Large intestine (tissue), 3 donors: ENCODE measurements at regions not wholly inside any gene's neighbourhood (a gene's known extent, or its start where the extent isn't known, plus 50 kb on each side); places are given as distances from the start of the nearest gene placed in this dataset.
"Not testable (repeated sequence)": the region's sequence is repeated elsewhere in the genome, so short reads cannot be mapped to it uniquely, and the experiment has no call there.

Experiments used
- DNase-seq, 2 donors: peaks; one replicate each; pipeline versions ENCODE4 v3.0.0 to v3.0.0-alpha.2; 2013
- H3K27ac ChIP-seq: one replicate; pipeline ENCODE4 v1.5.1; 2013; ENCODE audit warnings: low read length
- H3K27me3 ChIP-seq: 2 replicates; pipeline ENCODE4 v1.6.1; 2013; ENCODE audit warnings: low read length; ENCODE audit not compliant: control insufficient read depth, insufficient read depth
- H3K36me3 ChIP-seq: 2 replicates; pipeline ENCODE4 v1.6.1; 2013; ENCODE audit warnings: low read length; ENCODE audit not compliant: control insufficient read depth, insufficient read depth
- H3K4me1 ChIP-seq: one replicate; pipeline ENCODE4 v1.6.1; 2013; ENCODE audit warnings: low read length; ENCODE audit not compliant: control insufficient read depth, insufficient read depth
- H3K4me3 ChIP-seq: one replicate; pipeline ENCODE4 v1.5.1; 2013; ENCODE audit warnings: low read length
- H3K9me3 ChIP-seq: one replicate; pipeline ENCODE4 v1.6.1; 2013; ENCODE audit warnings: mild to moderate bottlenecking, low read depth, low read length, moderate library complexity; ENCODE audit not compliant: control insufficient read depth
- WGBS: methylation state at CpG from one replicate; pipeline ENCODE4 v1.1.5; 2013; ENCODE audit warnings: low lambda C conversion rate; ENCODE audit not compliant: insufficient coverage; 5-methylcytosine and 5-hydroxymethylcytosine counted together

- Histone ChIP-seq H3K27me3 (no peaks in the 10 kb centered on the region), H3K27ac (no peak overlapping the region), H3K36me3 (no peaks in the 10 kb centered on the region), H3K4me3 (no peak overlapping the region), H3K9me3 (no peaks in the 10 kb centered on the region), H3K4me1 (no peaks in the 10 kb centered on the region)
- 91% methylated on average over 1 of the region's 1 CpG for WGBS
- no peak for DNase-seq
Measured at GRCh38 chr13:55038230-55038629, 2009.6 kb downstream of the OLFM4 start.

GRCh38 chr13:55053891-55054550, 2025.4 kb downstream of the OLFM4 start:
- not testable (repeated sequence) for H3K36me3 ChIP-seq, H3K27me3 ChIP-seq, H3K4me1 ChIP-seq, DNase-seq, H3K4me3 ChIP-seq, H3K27ac ChIP-seq, H3K9me3 ChIP-seq
- WGBS = no CpG with 5 or more reads among the region's 24 CpGs

DNA sequence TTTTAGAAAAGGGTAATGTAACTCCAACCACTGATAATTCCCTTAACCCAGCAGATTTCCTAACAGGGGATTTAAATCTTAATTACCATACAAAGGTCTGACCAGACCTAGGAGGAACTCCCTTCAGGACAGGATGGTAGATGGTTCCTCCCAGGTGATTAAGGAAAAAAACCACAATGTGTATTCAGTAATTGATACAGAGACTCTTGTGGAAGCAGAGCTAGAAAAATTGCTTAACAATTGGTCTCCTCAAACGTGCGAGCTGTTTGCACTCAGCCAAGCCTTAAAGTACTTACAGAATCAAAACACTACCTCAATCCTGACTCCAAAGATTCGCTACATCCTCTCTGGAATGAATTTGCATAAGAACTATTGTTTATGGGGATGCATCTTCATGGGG, 2027.1 kb downstream of the OLFM4 start:
- no CpG with 5 or more reads among the region's 3 CpGs for WGBS
- not testable (repeated sequence) for H3K9me3 ChIP-seq, H3K4me3 ChIP-seq

GRCh38 chr13:55062662-55063061, 2034.0 kb downstream of the OLFM4 start:
- Histone ChIP-seq H3K27ac (no peak overlapping the region), H3K9me3 (no peaks in the 10 kb centered on the region), H3K4me3 (no peak overlapping the region), H3K27me3 (no peaks in the 10 kb centered on the region), H3K4me1 (no peaks in the 10 kb centered on the region), H3K36me3 (no peaks in the 10 kb centered on the region)
- WGBS = no CpG with 5 or more reads among the region's 7 CpGs
- DNase-seq = no peak

More for the DNA sequence above, 2027.1 kb downstream of the OLFM4 start:
- H3K27ac ChIP-seq, H3K4me1 ChIP-seq, H3K27me3 ChIP-seq, H3K36me3 ChIP-seq, DNase-seq: not testable (repeated sequence)

GRCh38 chr13:55067946-55068345, 2039.3 kb downstream of the OLFM4 start:
- 83% methylated on average over 1 of the region's 1 CpG for WGBS
- no peak overlapping the region for H3K4me3 ChIP-seq
- no peaks in the 10 kb centered on the region for H3K36me3 ChIP-seq
- H3K27ac ChIP-seq = no peak overlapping the region
- no peaks in the 10 kb centered on the region for H3K9me3 ChIP-seq
- no peaks in the 10 kb centered on the region for H3K4me1 ChIP-seq
- no peaks in the 10 kb centered on the region for H3K27me3 ChIP-seq
- no peak for DNase-seq

DNA sequence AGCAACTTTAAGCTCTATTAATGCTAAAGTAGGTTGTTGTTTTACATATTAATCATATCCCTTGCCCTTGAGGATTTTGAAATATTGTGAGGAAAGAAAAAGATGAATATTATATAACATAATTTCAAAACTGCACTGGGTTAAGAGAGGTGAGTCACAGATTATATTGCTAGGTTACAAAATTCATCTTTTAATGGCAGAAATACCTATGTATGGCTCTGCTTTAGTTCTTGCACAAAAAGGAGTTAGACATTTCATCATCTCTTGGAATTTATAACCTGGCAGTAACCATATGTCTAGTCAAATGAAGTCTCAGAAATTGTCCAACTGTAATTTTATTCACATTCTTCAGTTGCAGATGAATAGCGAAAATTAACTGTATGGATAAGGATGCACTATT, 2041.1 kb downstream of the OLFM4 start:
- H3K36me3 ChIP-seq = no peaks in the 10 kb centered on the region
- H3K9me3 ChIP-seq = no peaks in the 10 kb centered on the region
- no peaks in the 10 kb centered on the region for H3K4me1 ChIP-seq
- no peaks in the 10 kb centered on the region for H3K27me3 ChIP-seq
- DNase-seq = no peak
- H3K4me3 ChIP-seq = no peak overlapping the region
- H3K27ac ChIP-seq = no peak overlapping the region
- WGBS = 100% methylated on average over 1 of the region's 1 CpG

DNA sequence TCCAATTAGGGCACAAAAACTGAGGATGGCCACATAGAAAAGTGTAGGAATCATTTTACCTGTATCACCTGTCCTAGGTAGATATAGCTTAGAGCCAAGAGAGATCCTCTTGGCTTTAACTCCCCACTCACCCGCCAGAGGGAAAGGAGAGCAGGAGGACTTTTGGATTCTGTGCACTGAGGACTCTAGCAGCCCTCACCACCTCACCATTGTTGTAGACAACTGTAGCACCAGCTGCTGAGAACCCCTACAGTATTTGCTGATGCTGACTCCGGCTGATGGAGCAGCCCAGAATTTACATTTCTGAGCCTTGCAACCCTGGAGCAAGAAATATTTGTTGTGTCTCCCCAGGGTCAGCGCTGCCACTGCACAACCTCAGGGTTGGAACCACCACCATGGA, 2044.4 kb downstream of the OLFM4 start:
- Histone ChIP-seq H3K9me3 (no peaks in the 10 kb centered on the region), H3K27me3 (no peaks in the 10 kb centered on the region), H3K4me1 (no peaks in the 10 kb centered on the region), H3K36me3 (no peaks in the 10 kb centered on the region), H3K27ac (no peak overlapping the region), H3K4me3 (no peak overlapping the region)
- DNase-seq = no peak
- WGBS = no CpG with 5 or more reads among the region's 3 CpGs

DNA sequence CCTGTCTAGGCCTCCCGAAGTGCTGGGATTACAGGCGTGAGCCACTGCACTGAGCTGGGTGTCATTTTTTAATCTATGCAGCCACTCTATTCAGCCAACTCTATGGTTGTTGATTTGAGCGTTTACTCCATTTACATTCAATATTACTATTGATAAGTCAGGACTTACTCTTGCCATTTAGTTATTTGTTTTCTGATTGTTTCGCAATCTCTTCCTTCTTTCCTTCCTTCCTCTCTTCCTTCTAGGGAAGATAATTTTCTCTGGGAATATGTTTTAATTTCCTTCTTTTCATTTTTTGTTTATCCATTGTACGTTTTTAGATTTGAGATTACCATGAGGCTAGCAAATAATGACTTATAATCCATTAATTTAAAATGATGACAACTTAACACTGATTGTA, 2056.0 kb downstream of the OLFM4 start:
- WGBS = 100% methylated on average over 3 of the region's 5 CpGs

DNA sequence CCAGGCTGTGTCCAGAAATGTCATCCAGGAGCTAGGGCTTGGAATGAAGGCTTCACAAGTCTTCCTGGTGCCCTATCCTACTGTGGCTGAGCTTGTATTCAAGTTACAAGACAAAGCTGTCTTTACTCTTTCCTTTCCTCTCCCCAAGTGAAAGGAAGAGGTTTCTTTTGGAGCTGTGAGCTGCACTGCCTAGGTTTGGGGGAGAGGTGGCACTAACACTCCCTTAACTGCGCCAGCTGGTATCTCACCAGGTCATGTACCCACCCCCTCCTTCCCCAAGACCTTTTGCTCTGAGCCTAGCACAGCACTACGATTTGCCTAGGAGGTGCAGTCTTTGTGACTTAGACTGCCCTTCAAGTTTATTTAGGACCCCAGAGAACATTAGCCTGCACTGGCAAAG, 2053.6 kb upstream of the PRR20A start:
- Histone ChIP-seq H3K9me3 (no peaks in the 10 kb centered on the region), H3K4me1 (no peaks in the 10 kb centered on the region), H3K27me3 (no peaks in the 10 kb centered on the region), H3K36me3 (no peaks in the 10 kb centered on the region), H3K4me3 (no peak overlapping the region), H3K27ac (no peak overlapping the region)
- WGBS = no CpG with 5 or more reads among the region's 2 CpGs
- DNase-seq = no peak

More for the DNA sequence above, 2056.0 kb downstream of the OLFM4 start:
- Histone ChIP-seq H3K9me3 (no peaks in the 10 kb centered on the region), H3K4me1 (no peaks in the 10 kb centered on the region), H3K4me3 (no peak overlapping the region), H3K27me3 (no peaks in the 10 kb centered on the region), H3K36me3 (no peaks in the 10 kb centered on the region), H3K27ac (no peak overlapping the region)
- DNase-seq = no peak

- Histone ChIP-seq H3K9me3 (no peaks in the 10 kb centered on the region), H3K4me1 (no peaks in the 10 kb centered on the region), H3K27me3 (no peaks in the 10 kb centered on the region), H3K36me3 (no peaks in the 10 kb centered on the region), H3K27ac (no peak overlapping the region), H3K4me3 (no peak overlapping the region)
- DNase-seq = no peak
Measured at GRCh38 chr13:55090612-55091011, 2050.1 kb upstream of the PRR20A start.

GRCh38 chr13:55091172-55091571, 2049.5 kb upstream of the PRR20A start:
- WGBS = no CpG with 5 or more reads among the region's 1 CpG
- no peak overlapping the region for H3K27ac ChIP-seq
- H3K9me3 ChIP-seq = no peaks in the 10 kb centered on the region
- H3K4me1 ChIP-seq = no peaks in the 10 kb centered on the region
- no peak for DNase-seq
- H3K36me3 ChIP-seq = no peaks in the 10 kb centered on the region
- no peak overlapping the region for H3K4me3 ChIP-seq
- no peaks in the 10 kb centered on the region for H3K27me3 ChIP-seq
